HEK293T (cell line): ENCODE measurements at regions not wholly inside any gene's neighbourhood (a gene's known extent, or its start where the extent isn't known, plus 50 kb on each side); places are given as distances from the start of the nearest gene placed in this dataset.

Experiments used
- ARNT ChIP-seq: fragments of 450-650 bp; IDR thresholded peaks from 2 replicates; pipeline ENCODE4 v1.6.1; 2017; ENCODE audit warnings: mild to moderate bottlenecking
- BHLHE40 ChIP-seq: fragments of 450-650 bp; IDR thresholded peaks from 2 replicates; pipeline ENCODE4 v1.6.1; 2016; ENCODE audit warnings: mild to moderate bottlenecking, moderate library complexity, borderline replicate concordance
- CTBP1 ChIP-seq: fragments of 450-650 bp; IDR thresholded peaks from 2 replicates; pipeline ENCODE4 v1.6.1; 2016; ENCODE audit warnings: borderline replicate concordance
- ELF4 ChIP-seq: fragments of 450-650 bp; IDR thresholded peaks from 2 replicates; pipeline ENCODE4 v1.6.1; 2017; ENCODE audit warnings: antibody characterized with exemption
- FOXA1 ChIP-seq: fragments of 450-650 bp; IDR thresholded peaks from 2 replicates; pipeline ENCODE4 v1.6.1; 2016; ENCODE audit warnings: mild to moderate bottlenecking
- FOXK2 ChIP-seq: fragments of 450-650 bp; IDR thresholded peaks from 2 replicates; pipeline ENCODE4 v1.6.1; 2016; ENCODE audit warnings: mild to moderate bottlenecking
- FOXM1 ChIP-seq: fragments of 450-650 bp; IDR thresholded peaks from 2 replicates; pipeline ENCODE4 v1.6.1; 2017; ENCODE audit warnings: mild to moderate bottlenecking, borderline replicate concordance
- HDGF ChIP-seq: fragments of 450-650 bp; IDR thresholded peaks from 2 replicates; pipeline ENCODE4 v1.6.1; 2017; ENCODE audit warnings: antibody characterized with exemption, borderline replicate concordance
- L3MBTL2 ChIP-seq: fragments of 450-650 bp; conservative IDR thresholded peaks from 2 replicates; pipeline ENCODE4 v1.6.1; 2016; ENCODE audit warnings: mild to moderate bottlenecking
- NFRKB ChIP-seq: fragments of 450-650 bp; IDR thresholded peaks from 2 replicates; pipeline ENCODE4 v1.6.1; 2016; ENCODE audit warnings: mild to moderate bottlenecking, moderate library complexity
- PKNOX1 ChIP-seq: fragments of 450-650 bp; IDR thresholded peaks from 2 replicates; pipeline ENCODE4 v1.6.1; 2016
- SP1 ChIP-seq: fragments of 450-650 bp; IDR thresholded peaks from 2 replicates; pipeline ENCODE4 v1.6.1; 2017
- TARDBP ChIP-seq: fragments of 450-650 bp; IDR thresholded peaks from 2 replicates; pipeline ENCODE4 v1.6.1; 2016
- ZNF384 ChIP-seq: fragments of 450-650 bp; IDR thresholded peaks from 2 replicates; pipeline ENCODE4 v1.6.1; 2016

GRCh38 chr2:100215371-100215770, 73.0 kb upstream of the AFF3 start:
- TF ChIP-seq SP1: no peak
- no peak for TF ChIP-seq CTBP1
- TF ChIP-seq ARNT: no peak
- TF ChIP-seq TARDBP: no peak
- no peak for TF ChIP-seq NFRKB
- no peak for TF ChIP-seq FOXA1
- no peak for TF ChIP-seq BHLHE40
- TF ChIP-seq PKNOX1: no peak
- no peak for TF ChIP-seq HDGF
- TF ChIP-seq L3MBTL2: no peak
- no peak for TF ChIP-seq ELF4
- no peak for TF ChIP-seq ZNF384
- TF ChIP-seq FOXM1: no peak
- TF ChIP-seq FOXK2: no peak
